Cardiac fibroblast (primary cell): ENCODE measurements at regions not wholly inside any gene's neighbourhood (a gene's known extent, or its start where the extent isn't known, plus 50 kb on each side); places are given as distances from the start of the nearest gene placed in this dataset.
"Not testable (repeated sequence)": the region's sequence is repeated elsewhere in the genome, so short reads cannot be mapped to it uniquely, and the experiment has no call there.

Source experiments
- DNase-seq, 2 donors: peaks; one replicate each; pipeline versions ENCODE4 v3.0.0 to v3.0.0-alpha.2; 2010; ENCODE audit warnings: low read depth in 2 of 2
- H3K4me3 ChIP-seq, 2 donors: replicated peaks in 1 of 2; 1 replicate in 1 of 2; 2 replicates in 1 of 2; pipeline ENCODE4 v1.5.1; 2011; ENCODE audit warnings: low read depth in 2 of 2, low read length in 2 of 2, mild to moderate bottlenecking in 2 of 2, moderate library complexity in 1 of 2
- TF ChIP-seq, protein P1 (sequence below): IDR thresholded peaks from one replicate; pipeline ENCODE4 v1.5.1; 2011; ENCODE audit warnings: low read depth, mild to moderate bottlenecking, low read length, inconsistent platforms

DNA sequence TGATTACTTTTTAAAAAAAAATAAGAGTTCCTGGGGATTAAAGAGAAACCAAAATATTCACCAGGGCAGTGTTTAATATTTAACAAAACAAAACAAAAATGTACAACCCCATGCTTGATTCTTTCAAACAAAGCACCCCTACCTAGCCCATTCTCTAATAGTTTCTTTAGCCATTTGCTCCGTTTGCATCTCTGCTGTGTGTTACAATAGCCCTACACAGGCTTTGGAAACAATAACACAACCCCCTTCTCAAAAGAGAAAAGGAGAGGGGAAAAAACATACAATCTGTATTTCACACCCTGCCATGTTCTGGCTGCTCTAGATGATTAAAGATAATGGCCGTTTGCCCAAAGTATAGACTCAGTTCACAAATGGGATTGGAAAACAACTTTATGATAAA is 302.9 kb downstream of the CPS1 start:
- TF ChIP-seq, protein P1, sequence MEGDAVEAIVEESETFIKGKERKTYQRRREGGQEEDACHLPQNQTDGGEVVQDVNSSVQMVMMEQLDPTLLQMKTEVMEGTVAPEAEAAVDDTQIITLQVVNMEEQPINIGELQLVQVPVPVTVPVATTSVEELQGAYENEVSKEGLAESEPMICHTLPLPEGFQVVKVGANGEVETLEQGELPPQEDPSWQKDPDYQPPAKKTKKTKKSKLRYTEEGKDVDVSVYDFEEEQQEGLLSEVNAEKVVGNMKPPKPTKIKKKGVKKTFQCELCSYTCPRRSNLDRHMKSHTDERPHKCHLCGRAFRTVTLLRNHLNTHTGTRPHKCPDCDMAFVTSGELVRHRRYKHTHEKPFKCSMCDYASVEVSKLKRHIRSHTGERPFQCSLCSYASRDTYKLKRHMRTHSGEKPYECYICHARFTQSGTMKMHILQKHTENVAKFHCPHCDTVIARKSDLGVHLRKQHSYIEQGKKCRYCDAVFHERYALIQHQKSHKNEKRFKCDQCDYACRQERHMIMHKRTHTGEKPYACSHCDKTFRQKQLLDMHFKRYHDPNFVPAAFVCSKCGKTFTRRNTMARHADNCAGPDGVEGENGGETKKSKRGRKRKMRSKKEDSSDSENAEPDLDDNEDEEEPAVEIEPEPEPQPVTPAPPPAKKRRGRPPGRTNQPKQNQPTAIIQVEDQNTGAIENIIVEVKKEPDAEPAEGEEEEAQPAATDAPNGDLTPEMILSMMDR, result no peak
- no peak for DNase-seq
- no peak overlapping the region for H3K4me3 ChIP-seq

DNA sequence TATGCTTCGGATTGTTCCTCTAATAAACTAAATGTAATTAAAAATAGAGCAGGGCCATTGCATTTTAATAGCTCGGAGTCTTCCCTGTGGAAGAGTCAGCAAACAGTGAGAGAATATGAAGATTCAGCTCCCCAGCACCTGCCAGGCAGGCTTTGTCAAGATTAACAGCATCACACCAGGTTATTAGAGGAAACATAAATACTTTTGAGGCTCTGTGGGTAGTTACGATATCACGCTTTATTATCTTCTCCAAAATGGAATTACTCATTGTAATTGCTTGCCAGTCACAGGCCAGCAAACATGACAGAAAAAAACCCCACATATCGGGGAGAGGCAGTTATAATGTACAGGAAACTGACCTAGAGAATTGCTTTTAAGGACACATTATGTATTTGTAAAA is 303.9 kb downstream of the CPS1 start:
- no peak for DNase-seq
- H3K4me3 ChIP-seq, result no peak overlapping the region
- TF ChIP-seq, protein P1, result no peak

DNA sequence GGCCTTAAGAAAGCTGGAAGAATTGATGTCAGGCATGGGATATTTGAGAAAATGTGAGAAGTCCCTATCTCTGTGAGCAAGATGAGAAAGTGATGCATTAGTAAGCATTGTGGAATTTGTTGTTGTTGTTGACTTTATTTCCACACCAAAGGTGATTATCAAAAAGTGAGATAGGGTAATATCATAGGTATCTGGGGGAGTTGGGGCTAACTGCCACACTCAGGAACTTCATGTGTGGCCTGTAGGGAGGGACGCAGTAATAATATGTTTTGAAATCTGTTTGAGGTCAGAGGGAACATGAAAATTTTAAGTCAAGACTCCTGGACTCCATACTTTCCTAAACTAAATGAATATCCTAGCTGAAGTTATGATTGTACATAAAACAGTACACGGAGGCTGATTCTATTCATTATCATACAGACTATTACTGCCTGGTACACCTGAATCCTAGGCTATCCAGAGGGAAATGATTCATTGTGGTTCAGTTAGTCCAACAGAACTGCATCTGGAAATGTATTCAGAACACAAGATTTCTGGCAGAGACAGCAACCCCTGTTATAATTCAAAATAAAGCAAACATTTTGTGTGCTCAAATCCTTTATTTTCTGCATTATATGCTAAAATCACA is 304.8 kb downstream of the CPS1 start:
- H3K4me3 ChIP-seq, result no peak overlapping the region
- DNase-seq, result no peak
- TF ChIP-seq, protein P1, result no peak

DNA sequence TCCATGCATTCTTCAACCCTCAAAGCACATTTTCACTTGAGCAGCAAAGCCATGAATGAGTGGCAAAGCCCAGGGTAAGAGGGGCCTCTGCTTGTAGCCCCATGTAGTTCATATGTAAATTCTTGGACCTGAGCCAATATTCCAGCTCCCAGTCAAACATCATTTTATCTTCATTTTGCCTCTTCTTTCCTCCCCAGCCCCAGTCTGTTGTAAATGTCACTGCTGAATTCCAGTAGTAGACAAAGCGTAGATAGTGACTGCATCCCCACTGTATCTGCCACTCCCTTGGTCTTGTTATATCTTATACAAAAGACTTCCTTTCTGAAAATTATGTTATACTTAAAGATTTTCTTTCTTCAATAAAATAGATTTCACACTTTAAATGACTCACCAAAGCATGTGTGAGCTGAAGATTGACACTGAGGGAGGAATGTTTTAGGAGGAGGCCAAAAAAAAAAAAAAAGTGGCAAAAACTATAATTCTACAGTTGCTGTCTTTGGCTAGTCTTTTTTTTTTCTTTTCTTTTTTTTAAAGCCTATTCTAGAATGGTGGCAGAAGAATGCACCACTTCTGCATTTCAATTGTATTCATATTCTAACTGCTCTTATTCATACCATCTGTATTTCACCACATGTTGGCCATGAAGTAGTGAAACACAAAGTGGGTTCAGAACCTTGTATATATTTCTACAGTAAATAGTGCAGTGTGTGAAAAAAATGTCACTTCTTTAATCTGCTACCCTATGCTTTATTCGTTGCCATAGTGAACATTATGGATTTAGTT is 306.1 kb downstream of the CPS1 start:
- no peak for DNase-seq
- TF ChIP-seq, protein P1, result no peak
- no peak overlapping the region for H3K4me3 ChIP-seq

DNA sequence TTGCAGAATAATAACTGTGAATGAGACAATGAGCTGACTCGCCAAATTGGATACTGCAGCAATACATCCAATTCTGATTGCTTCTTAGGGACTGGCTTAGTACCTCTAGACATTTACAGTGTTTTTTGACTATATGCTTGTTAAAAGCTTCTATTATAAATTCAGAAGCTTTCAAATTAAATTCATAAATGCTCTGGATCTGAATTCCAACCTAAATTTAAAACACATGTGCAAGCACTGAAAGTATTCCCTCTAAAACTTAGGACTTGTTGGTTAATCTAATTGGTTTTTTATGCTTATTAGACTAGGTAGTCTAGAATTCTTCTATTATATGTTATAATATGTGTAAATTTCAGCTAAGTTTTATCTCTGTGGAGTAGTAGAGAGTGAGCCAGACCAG is 306.9 kb downstream of the CPS1 start:
- H3K4me3 ChIP-seq, result no peak overlapping the region
- no peak for DNase-seq
- TF ChIP-seq, protein P1, result no peak

DNA sequence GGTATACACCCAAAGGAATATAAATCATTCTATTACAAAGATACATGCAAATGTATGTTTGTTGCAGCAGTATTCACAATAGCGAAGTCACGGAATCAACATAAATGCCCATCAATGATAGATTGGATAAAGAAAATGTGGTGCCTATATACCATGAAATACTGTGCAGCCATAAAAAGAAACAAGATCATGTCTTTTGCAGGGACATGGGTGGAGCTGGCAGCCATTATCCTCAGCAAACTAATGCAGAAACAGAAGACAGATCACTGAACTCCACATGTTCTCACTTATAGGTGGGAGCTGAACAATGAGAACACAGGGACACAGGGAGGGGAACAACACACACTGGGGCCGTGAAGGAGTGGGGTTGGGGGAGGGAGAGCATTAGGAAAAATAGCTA is 315.2 kb downstream of the CPS1 start:
- DNase-seq, H3K4me3 ChIP-seq: not testable (repeated sequence)

DNA sequence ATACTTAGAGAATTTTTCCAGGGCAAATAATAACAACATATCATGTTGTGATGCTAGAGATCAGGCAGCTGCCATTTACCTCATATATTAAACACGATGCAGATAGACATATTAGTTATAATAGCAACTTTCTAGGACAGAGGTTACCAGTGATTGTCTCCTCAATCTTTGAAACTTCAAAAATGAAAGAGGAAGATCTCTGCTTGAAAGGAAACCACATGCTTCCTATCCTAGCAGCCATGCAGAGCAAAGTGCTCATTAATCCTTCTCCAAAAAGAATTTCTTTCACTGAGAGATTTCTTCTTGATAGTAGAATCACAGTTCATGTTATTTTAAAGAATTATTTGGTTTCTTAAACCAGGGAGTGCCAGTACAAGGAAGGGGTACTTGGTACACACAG is 317.2 kb downstream of the CPS1 start:
- H3K4me3 ChIP-seq, result no peak overlapping the region
- TF ChIP-seq, protein P1, result no peak
- DNase-seq, result no peak
